Smooth muscle cell (in vitro differentiated cells): ENCODE measurements at regions not wholly inside any gene's neighbourhood (a gene's known extent, or its start where the extent isn't known, plus 50 kb on each side); places are given as distances from the start of the nearest gene placed in this dataset.

Experiments used
- DNase-seq: peaks from one replicate; lab custom pipeline; 2025; ENCODE audit not compliant: unreplicated experiment; lab: John Stamatoyannopoulos, UW
- H2AFZ ChIP-seq: fragments of 200-600 bp; sonication (generic); 2 replicates; pipeline ENCODE4 v1.6.0; 2016; ENCODE audit warnings: antibody characterized with exemption, low read depth, mild to moderate bottlenecking
- H3F3A ChIP-seq: fragments of 200-600 bp; sonication (generic); 2 replicates; pipeline ENCODE4 v1.6.0; 2017; ENCODE audit warnings: antibody characterized with exemption, low read depth
- H3K27ac ChIP-seq: fragments of 200-600 bp; sonication (generic); 2 replicates; pipeline ENCODE4 v1.5.1; 2016; ENCODE audit warnings: low read depth, mild to moderate bottlenecking
- H3K27me3 ChIP-seq: fragments of 200-600 bp; sonication (generic); 2 replicates; pipeline ENCODE4 v1.6.1; 2016; ENCODE audit warnings: low read depth, mild to moderate bottlenecking
- H3K36me3 ChIP-seq: fragments of 200-600 bp; sonication (generic); 2 replicates; pipeline ENCODE4 v1.5.1; 2016; ENCODE audit warnings: low read depth
- H3K4me1 ChIP-seq: fragments of 200-600 bp; sonication (generic); 2 replicates; pipeline ENCODE4 v1.5.1; 2016; ENCODE audit warnings: low read depth
- H3K4me2 ChIP-seq: fragments of 200-600 bp; sonication (generic); 2 replicates; pipeline ENCODE4 v1.6.0; 2016; ENCODE audit warnings: mild to moderate bottlenecking
- H3K4me3 ChIP-seq: fragments of 200-600 bp; sonication (generic); 2 replicates; pipeline ENCODE4 v1.5.1; 2016; ENCODE audit warnings: mild to moderate bottlenecking
- H3K79me2 ChIP-seq: fragments of 200-600 bp; sonication (generic); 2 replicates; pipeline ENCODE4 v1.6.0; 2016; ENCODE audit warnings: low read depth, mild to moderate bottlenecking
- H3K9ac ChIP-seq: fragments of 200-600 bp; sonication (generic); 2 replicates; pipeline ENCODE4 v1.6.0; 2016; ENCODE audit warnings: low read depth
- H3K9me3 ChIP-seq: fragments of 200-600 bp; sonication (generic); replicated peaks from 2 replicates; pipeline ENCODE4 v1.5.1; 2016; ENCODE audit warnings: low read depth
- H4K20me1 ChIP-seq: fragments of 200-600 bp; sonication (generic); 2 replicates; pipeline ENCODE4 v1.6.0; 2016; ENCODE audit warnings: low read depth
- CTCF ChIP-seq: fragments of 200-600 bp; sonication (generic); IDR thresholded peaks from 2 replicates; pipeline ENCODE4 v1.5.1; 2017; ENCODE audit warnings: borderline replicate concordance, mild to moderate bottlenecking, antibody characterized with exemption; ENCODE audit not compliant: insufficient read depth, poor library complexity, severe bottlenecking
- WGBS: methylation state at CpG from one replicate; pipeline ENCODE4 v1.1.7; 2016; ENCODE audit warnings: low lambda C conversion rate; 5-methylcytosine and 5-hydroxymethylcytosine counted together

- Histone ChIP-seq H3K27me3 (no peaks in the 10 kb centered on the region), H4K20me1 (no peaks in the 10 kb centered on the region), H3K9me3 (no peaks in the 10 kb centered on the region), H3K27ac (no peak overlapping the region), H3K4me3 (no peak overlapping the region), H3K4me1 (peaks cover 3% of the 10 kb centered on the region), H3K79me2 (no peaks in the 10 kb centered on the region), H3K9ac (no peak overlapping the region), H3F3A (no peaks in the 10 kb centered on the region), H2AFZ (no peak overlapping the region), H3K4me2 (no peak overlapping the region), H3K36me3 (no peaks in the 10 kb centered on the region)
- no peak for DNase-seq
- WGBS = 91% methylated on average over 9 of the region's 9 CpGs
- TF ChIP-seq CTCF = no peak
Measured at GRCh38 chr6:146895101-146895771, 296.5 kb downstream of the ADGB start.

GRCh38 chr6:146895772-146896061 is 296.9 kb downstream of the ADGB start:
- no peak for DNase-seq

GRCh38 chr6:146896062-146896813 is 297.5 kb downstream of the ADGB start:
- Histone ChIP-seq H3K9me3 (no peaks in the 10 kb centered on the region), H2AFZ (peak overlapping the region; percentile 57), H4K20me1 (no peaks in the 10 kb centered on the region), H3K9ac (no peak overlapping the region), H3K36me3 (no peaks in the 10 kb centered on the region), H3K27me3 (no peaks in the 10 kb centered on the region), H3K79me2 (no peaks in the 10 kb centered on the region), H3K27ac (no peak overlapping the region), H3K4me1 (peaks cover 3% of the 10 kb centered on the region), H3K4me2 (peak overlapping the region; percentile 32), H3F3A (no peaks in the 10 kb centered on the region), H3K4me3 (no peak overlapping the region)
- TF ChIP-seq CTCF = no peak
- 55% methylated on average over 8 of the region's 8 CpGs for WGBS
- DNase-seq = no peak

More at GRCh38 chr6:146895772-146896061, 296.9 kb downstream of the ADGB start:
- no peaks in the 10 kb centered on the region for H3K27me3 ChIP-seq
- peak overlapping the region; percentile 32 for H3K4me2 ChIP-seq
- H3K4me3 ChIP-seq = no peak overlapping the region
- H3K4me1 ChIP-seq = peaks cover 3% of the 10 kb centered on the region
- WGBS = 61% methylated on average over 3 of the region's 3 CpGs
- no peak overlapping the region for H3K9ac ChIP-seq
- H2AFZ ChIP-seq = peak overlapping the region; percentile 57
- no peaks in the 10 kb centered on the region for H3K79me2 ChIP-seq
- no peak for TF ChIP-seq CTCF
- H4K20me1 ChIP-seq = no peaks in the 10 kb centered on the region
- no peaks in the 10 kb centered on the region for H3K9me3 ChIP-seq
- H3F3A ChIP-seq = no peaks in the 10 kb centered on the region
- no peak overlapping the region for H3K27ac ChIP-seq
- H3K36me3 ChIP-seq = no peaks in the 10 kb centered on the region
